HepG2 (cell line): ENCODE measurements at regions not wholly inside any gene's neighbourhood (a gene's known extent, or its start where the extent isn't known, plus 50 kb on each side); places are given as distances from the start of the nearest gene placed in this dataset.

Experiments
- ATAC-seq: fragments of 200-7000 bp; cut with Tn5 transposase; 3 replicates; pipeline ENCODE4 v1.9.1; 2020; ENCODE audit warnings: mild to moderate bottlenecking, moderate library complexity
- BruUV-seq: library from RNA; stranded (reverse); fragments of 400-500 nt; replicated peaks from 2 replicates; lab custom pipeline; 2021; lab: Mats Ljungman, UMichigan
- CTCF ChIA-PET: fragments of 300-600 bp; formaldehyde crosslinking; extraction: SDS; loops from one replicate; lab custom pipeline; 2021; ENCODE audit warnings: low total read pairs, inconsistent platforms, low intra/inter-chr PET ratio; lab: Yijun Ruan, JAX
- POLR2A ChIA-PET: fragments of 350-600 bp; sonication (Branson Sonifier 250); formaldehyde crosslinking; loops from one replicate; lab custom pipeline; 2020; ENCODE audit warnings: antibody characterized with exemption, inconsistent platforms; lab: Yijun Ruan, JAX
- DNase-seq: peaks from one replicate; pipeline ENCODE4 v3.0.0-alpha.2; 2015; ENCODE audit warnings: low spot score
- FAIRE-seq: peaks from 3 replicates; lab custom pipeline; 2011; peaks lifted over from hg19 to GRCh38; lab: Jason Lieb, UNC
- H2AFZ ChIP-seq: one replicate; pipeline ENCODE4 v1.6.1; 2011; ENCODE audit warnings: low read length, inconsistent platforms
- H3K27ac ChIP-seq: fragments of 300-600 bp; 3 replicates; pipeline ENCODE4 v1.8.0; 2011; ENCODE audit warnings: mixed run types, mild to moderate bottlenecking, mixed read lengths, low read length, inconsistent platforms; ENCODE audit not compliant: insufficient read depth; ENCODE audit errors: extremely low read length
- H3K27me3 ChIP-seq, 2 experiments: fragments of 200-600 bp in 1 of 2; 2 replicates in 1 of 2; 3 replicates in 1 of 2; pipeline versions ENCODE4 v1.6.0 to v1.8.0; 2011; ENCODE audit warnings: low read length in 2 of 2, mild to moderate bottlenecking in 2 of 2, moderate library complexity in 2 of 2, inconsistent platforms in 1 of 2; ENCODE audit not compliant: insufficient read depth in 2 of 2, control insufficient read depth in 1 of 2
- H3K36me3 ChIP-seq, 2 experiments: fragments of 200-600 bp in 1 of 2; replicated peaks in 1 of 2; 2 replicates in 1 of 2; 3 replicates in 1 of 2; pipeline versions ENCODE4 v1.5.1 to v1.8.0; 2011; ENCODE audit warnings: low read length in 2 of 2, inconsistent platforms in 1 of 2; ENCODE audit not compliant: insufficient read depth in 2 of 2, control insufficient read depth in 1 of 2
- H3K4me1 ChIP-seq: 2 replicates; pipeline ENCODE4 v1.5.1; 2012; ENCODE audit warnings: low read length, inconsistent platforms; ENCODE audit not compliant: insufficient read depth
- H3K4me2 ChIP-seq: 2 replicates; pipeline ENCODE4 v1.6.0; 2011; ENCODE audit warnings: low read depth, low read length, inconsistent platforms
- H3K4me3 ChIP-seq, 3 experiments: fragments of 200-600 bp in 1 of 3; sonication (generic), shearing (Covaris generic) in 1 of 3; replicated peaks in 1 of 3; 2 replicates each; pipeline ENCODE4 v1.5.1; 2011 to 2016; ENCODE audit warnings: low read length in 3 of 3, inconsistent platforms in 2 of 3, low read depth in 2 of 3, mild to moderate bottlenecking in 2 of 3, control low read depth in 1 of 3, mixed read lengths in 1 of 3; ENCODE audit not compliant: insufficient read depth in 1 of 3
- H3K79me2 ChIP-seq: one replicate; pipeline ENCODE4 v1.6.1; 2011; ENCODE audit warnings: low read length, inconsistent platforms; ENCODE audit not compliant: insufficient read depth
- H3K9ac ChIP-seq: 2 replicates; pipeline ENCODE4 v1.6.0; 2011; ENCODE audit warnings: mild to moderate bottlenecking, low read depth, low read length, inconsistent platforms; ENCODE audit not compliant: insufficient read depth
- H3K9me3 ChIP-seq: 2 replicates; pipeline ENCODE4 v1.5.1; 2012; ENCODE audit warnings: mild to moderate bottlenecking, low read length
- H4K20me1 ChIP-seq: 2 replicates; pipeline ENCODE4 v1.6.0; 2011; ENCODE audit warnings: inconsistent platforms, mild to moderate bottlenecking, low read length, moderate library complexity; ENCODE audit not compliant: insufficient read depth
- EED ChIP-seq: sonication (generic); formaldehyde crosslinking; IDR thresholded peaks from 2 replicates; pipeline ENCODE4 v1.5.0; 2020; ENCODE audit warnings: mild to moderate bottlenecking, missing genetic modification reagents
- HMGA1 ChIP-seq: sonication (generic); formaldehyde crosslinking; conservative IDR thresholded peaks from 2 replicates; pipeline ENCODE4 v1.4.0; 2020; ENCODE audit warnings: missing genetic modification reagents
- ZNF354B ChIP-seq: sonication (generic); formaldehyde crosslinking; IDR thresholded peaks from 2 replicates; pipeline ENCODE4 v1.8.0; 2022; ENCODE audit warnings: mild to moderate bottlenecking, missing genetic modification reagents
- ZNF362 ChIP-seq: sonication (generic); formaldehyde crosslinking; IDR thresholded peaks from 2 replicates; pipeline ENCODE4 v1.4.0; 2020; ENCODE audit warnings: missing genetic modification reagents, mild to moderate bottlenecking, borderline replicate concordance
- ZNF629 ChIP-seq: sonication (generic); formaldehyde crosslinking; conservative IDR thresholded peaks from 2 replicates; pipeline ENCODE4 v1.5.0; 2020; ENCODE audit warnings: missing genetic modification reagents
- WGBS: methylation state at CpG from one replicate; pipeline ENCODE4 v1.1.6; 2017; ENCODE audit warnings: low lambda C conversion rate; 5-methylcytosine and 5-hydroxymethylcytosine counted together
- in situ Hi-C: cut with HindIII; loops from 2 replicates; pipeline ENCODE4 v1.10.0; 2017; ENCODE audit warnings: low pct_unique_long_range_greater_than_20kb; ENCODE audit not compliant: extremely low pct_ligation_motif_present
- intact Hi-C: fragments of 100-400 bp; cut with micrococcal nuclease; formaldehyde crosslinking; loops from one replicate; pipeline ENCODE4 v1.10.0; 2022; ENCODE audit not compliant: unreplicated experiment

- no peaks in the 10 kb centered on the region for H3K36me3 ChIP-seq
- H3K4me2 ChIP-seq: no peak overlapping the region
- ChIA-PET CTCF (no interaction called here), POLR2A (no interaction called here)
- H3K9ac ChIP-seq: no peak overlapping the region
- no TSS peak for BruUV-seq
- H3K9me3 ChIP-seq: no peaks in the 10 kb centered on the region
- no peak for TF ChIP-seq ZNF354B (CRISPR knock-in tag)
- no peak for TF ChIP-seq ZNF362 (CRISPR knock-in tag)
- H3K79me2 ChIP-seq: no peaks in the 10 kb centered on the region
- intact Hi-C loops: no loop called here
- H3K4me3 ChIP-seq: no peak overlapping the region
- FAIRE-seq (no peak), ATAC-seq (no peak), DNase-seq (no peak)
- H3K27ac ChIP-seq: no peak overlapping the region
- in situ Hi-C loops: no loop called here
- no peak overlapping the region for H2AFZ ChIP-seq
- no peaks in the 10 kb centered on the region for H4K20me1 ChIP-seq
- H3K27me3 ChIP-seq: peaks cover 0 to 2% of the 10 kb centered on the region in 2 experiments; a peak in 1 of 5 replicates
- 0% methylated on average over 3 of the region's 3 CpGs for WGBS
- no peaks in the 10 kb centered on the region for H3K4me1 ChIP-seq
Measured at GRCh38 chr5:57592236-57592635, 109.6 kb upstream of the ACTBL2 start.

GRCh38 chr5:57586649-57587048 lies 104.0 kb upstream of the ACTBL2 start:
- ChIA-PET POLR2A (no interaction called here), CTCF (no interaction called here)
- H3K4me3 ChIP-seq: no peak overlapping the region
- WGBS: 0% methylated on average over 1 of the region's 1 CpG
- H3K4me2 ChIP-seq: no peak overlapping the region
- no peaks in the 10 kb centered on the region for H4K20me1 ChIP-seq
- no peak overlapping the region for H3K27ac ChIP-seq
- in situ Hi-C loops: no loop called here
- H3K79me2 ChIP-seq: no peaks in the 10 kb centered on the region
- no peak for ATAC-seq
- TF ChIP-seq HMGA1 (no peak), EED (CRISPR knock-in tag) (no peak), ZNF629 (CRISPR knock-in tag) (no peak)
- H2AFZ ChIP-seq: no peak overlapping the region
- H3K27me3 ChIP-seq: no peaks in the 10 kb centered on the region
- no peak for DNase-seq
- BruUV-seq: no TSS peak
- no peaks in the 10 kb centered on the region for H3K36me3 ChIP-seq
- H3K9me3 ChIP-seq: no peaks in the 10 kb centered on the region
- FAIRE-seq: no peak
- intact Hi-C loops: no loop called here
- H3K9ac ChIP-seq: no peak overlapping the region
- no peaks in the 10 kb centered on the region for H3K4me1 ChIP-seq
